NCI-H2029 treated with DMSO at 0.1 percent for 48 hours (cell line): ENCODE measurements at regions not wholly inside any gene's neighbourhood (a gene's known extent, or its start where the extent isn't known, plus 50 kb on each side); places are given as distances from the start of the nearest gene placed in this dataset.

Experiments used
- DNase-seq: peaks from one replicate; lab custom pipeline; 2025; lab: John Stamatoyannopoulos, UW

DNA sequence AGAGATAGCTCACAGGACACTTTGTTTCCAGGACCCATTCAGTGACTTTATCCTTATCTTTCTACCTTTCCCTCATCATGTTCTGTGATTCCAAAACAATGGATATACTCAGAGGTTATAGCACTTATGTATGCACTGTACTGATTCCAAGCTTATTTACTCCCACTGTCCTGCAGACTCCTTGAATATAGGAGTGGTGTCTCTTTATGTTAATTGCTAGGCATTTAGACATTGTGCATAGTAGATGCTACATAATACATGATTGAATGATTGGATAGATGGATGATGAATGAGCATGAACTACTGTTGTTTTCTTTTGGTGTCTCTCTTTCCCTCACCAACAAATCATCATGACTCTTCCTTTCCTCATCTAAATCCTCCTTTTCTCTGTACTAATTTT, 279.1 kb upstream of the RAG2 start:
- DNase-seq: no peak

DNA sequence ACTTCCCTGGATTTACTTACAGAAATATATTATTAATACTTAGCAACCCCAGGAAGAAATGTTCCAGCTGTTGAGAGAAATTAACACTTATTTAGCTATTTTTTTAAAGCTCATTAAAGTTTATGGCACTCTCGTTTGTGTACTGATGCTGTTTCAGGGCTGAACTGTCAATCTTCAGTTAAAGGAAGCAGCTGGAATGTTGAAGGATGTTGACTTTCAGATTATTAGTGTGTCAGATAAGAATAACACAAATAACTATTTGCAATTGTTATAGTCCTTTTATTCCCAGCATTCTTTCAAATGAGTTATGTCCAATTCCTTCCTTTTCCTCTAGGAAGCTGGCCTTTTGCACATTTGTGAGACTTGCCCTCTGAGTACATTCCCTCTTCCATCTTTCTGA, 278.2 kb upstream of the RAG2 start:
- no peak for DNase-seq

DNA sequence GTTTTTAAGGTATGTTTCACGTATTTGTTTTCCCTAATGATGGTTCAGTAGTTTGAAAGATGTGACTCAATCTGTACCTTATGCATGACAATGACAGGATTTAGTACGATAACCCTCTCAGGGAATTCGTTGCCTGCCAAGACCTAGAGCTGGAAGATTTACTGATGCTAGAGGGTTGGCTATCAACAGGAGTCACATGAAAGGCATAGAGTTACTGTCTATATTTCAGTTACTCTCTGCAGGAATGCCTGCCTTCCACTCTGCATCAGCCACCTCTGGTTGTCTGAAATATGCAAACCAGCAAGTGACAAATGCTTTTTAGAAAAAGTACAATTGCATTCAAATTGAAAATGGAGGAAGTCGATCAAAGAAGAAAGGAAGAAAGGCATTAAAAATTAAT, 276.3 kb upstream of the RAG2 start:
- DNase-seq: no peak

DNA sequence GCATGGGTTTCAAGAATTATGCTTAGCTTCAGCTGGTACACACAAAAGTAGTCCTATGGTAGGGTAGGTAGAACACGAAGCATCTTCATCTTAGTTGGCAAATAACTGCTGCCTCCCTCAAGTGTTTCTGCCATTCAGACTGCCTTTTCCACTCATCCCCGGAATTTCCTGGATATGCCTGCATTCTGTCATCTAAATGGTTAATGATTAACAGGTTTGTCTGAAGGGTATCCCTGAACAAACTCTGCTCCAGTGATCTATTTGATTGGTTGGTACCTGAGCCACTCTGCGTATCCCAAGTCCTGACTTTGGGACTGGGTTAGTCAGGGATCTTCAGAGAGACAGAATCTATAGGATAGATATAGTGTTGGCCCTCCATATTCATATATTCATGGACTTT, 272.3 kb upstream of the RAG2 start:
- DNase-seq: no peak

DNA sequence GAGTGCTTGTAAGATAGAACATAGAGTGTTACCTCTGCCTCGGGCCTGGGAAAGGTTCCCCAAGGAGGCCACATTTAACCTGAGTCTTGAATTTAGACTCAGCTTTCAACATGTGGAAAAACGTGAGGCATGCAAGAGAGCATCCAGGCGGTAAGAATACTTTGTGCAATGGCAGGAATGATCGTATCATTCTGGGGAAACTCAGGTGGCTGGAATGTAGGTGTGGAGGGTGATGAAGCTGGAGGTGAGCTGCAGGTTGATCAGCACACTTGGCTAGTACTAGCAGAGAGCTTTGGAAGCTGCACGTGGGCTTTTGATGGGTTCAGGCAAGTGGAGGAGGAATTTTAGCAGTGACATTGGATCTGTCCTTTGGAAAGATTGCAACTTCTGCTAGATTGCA, 270.3 kb upstream of the RAG2 start:
- DNase-seq: no peak

DNA sequence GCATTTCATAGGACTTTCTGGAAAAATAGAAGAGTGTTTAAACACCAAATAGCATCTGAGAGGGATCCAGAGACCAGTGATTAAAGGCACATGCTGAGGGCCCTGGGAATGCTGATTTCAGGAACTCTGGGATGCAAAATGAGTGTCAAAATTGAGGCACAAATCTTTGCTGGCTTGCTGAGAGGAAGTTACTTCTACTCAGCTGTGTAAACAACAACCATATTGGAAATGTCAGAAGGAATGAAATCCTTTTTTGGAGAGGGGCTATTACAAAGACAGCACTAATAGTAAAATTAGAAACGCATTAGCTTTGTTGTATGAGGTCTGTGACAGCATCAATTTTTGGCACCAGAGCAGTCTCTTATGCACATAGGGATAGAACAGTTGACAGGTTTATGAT, 267.8 kb upstream of the RAG2 start:
- no peak for DNase-seq

DNA sequence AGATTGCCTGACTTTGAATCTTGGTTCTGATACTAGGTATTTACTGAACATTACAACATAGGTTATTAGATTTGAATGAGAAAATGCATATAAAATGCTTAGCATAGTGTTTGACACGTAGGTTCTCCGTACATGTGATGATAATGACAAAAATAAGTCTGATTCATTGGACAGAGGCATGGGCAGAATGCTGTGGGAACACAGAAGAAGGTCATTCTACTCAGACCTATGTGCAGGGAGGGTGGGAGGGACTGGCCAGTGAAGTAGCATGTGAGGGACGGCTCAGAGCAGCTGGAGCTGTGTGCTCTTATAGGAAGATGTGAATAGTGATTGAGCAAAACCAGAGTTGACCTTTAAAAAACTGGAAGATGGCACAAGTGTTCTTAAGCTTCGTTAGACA, 256.8 kb upstream of the RAG2 start:
- no peak for DNase-seq

DNA sequence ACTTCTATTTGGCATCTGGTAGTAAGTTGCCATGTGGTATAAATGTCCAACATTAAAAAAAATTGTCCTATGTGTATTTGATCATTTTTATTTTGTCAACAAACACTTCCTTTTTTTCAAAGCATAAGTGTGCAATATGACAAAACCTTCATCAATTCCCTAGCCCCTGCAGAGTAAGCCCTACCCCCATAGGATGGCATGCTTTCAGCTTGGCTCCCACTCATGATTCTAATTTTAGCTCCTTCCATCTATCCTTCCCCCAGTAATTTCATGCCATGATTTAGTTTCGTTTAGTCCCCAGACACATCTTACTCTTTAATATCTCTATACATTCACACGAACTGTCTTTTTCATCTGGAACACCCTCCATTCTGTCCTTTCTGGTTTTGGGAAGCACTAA, 250.6 kb upstream of the RAG2 start:
- no peak for DNase-seq

DNA sequence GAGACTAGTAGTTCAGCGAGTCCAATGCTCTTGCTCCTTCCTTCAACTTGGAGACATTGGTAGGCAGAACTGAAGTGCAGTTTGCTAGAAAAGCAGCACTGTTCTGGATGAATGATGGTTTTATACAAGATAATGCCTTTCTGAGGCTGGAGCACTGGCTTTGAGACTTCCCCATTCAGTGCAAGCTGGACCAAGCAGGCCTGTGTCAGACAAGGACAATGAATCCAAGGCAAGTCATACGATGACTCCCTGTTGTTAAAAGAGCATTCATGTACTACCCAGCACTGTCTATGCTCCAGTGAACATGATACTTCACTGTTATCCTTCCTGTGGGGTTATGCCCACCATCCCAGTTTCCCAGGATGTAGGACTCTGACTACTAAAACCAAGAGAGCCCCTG, 242.3 kb upstream of the RAG2 start:
- no peak for DNase-seq

DNA sequence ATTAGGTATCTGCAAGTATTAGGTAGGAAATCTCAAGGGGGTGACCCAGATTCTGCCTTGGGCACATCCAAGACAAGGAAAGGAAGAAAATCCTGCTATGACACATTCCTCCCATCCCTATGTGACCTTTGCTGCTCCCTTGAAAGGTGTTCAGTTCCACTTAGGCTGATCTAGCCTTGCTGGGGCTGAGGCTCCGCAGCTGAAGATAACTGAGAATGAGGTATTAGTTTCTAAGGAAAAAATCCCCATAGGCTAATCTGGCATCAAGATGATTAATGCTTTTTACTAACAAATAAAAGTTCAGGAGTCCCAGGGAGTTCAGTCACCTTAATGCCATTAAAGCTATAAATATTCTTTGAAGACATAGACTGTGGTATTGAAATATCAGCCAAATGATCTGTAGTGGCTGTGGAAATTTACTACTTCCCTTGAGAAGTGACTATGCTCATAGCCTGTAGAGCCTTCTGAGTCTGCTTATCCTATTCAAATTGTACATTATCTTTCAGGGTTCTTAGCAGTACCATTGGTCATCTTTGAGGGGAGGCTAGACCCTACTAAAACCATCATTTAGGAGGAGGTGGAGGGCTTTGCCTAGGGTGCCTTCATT, 239.9 kb upstream of the RAG2 start:
- DNase-seq: no peak

DNA sequence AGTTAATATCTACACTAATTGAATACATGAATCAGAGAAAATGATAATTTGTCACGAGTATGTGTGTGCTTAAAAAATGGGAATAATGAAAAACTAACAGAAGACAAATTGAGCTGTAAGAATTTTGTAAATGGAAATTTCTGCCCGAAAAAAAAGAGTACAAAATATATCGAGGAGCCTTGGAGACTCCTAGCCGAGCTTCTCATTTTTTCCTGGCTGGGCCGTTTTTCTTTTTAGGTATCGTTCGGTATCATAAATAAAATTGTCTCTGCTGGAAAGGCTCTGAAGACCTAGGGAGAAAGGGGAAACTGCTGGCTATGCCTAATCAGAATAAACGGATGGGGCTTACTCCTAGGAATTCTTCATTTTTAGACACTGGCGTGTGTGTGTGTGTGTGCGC, 227.2 kb upstream of the RAG2 start:
- DNase-seq: no peak

DNA sequence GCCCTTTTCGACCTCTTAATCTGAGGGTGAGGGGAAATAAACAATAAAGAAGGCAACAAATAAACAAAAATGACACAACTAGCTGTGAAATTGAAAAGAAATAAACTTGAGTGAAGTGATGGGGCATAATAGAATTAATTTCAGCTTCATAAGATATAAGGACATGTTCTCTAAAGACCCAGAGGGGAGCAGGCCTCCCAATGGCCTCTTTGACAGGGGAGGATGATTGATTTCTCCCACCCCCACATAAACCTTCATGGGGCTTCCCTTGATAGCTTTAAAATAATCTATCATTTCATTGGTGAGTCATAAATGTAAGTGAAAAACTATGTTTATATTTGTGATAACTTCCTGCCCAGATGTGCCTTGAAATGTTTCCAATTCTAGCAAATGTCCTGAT, 226.3 kb upstream of the RAG2 start:
- no peak for DNase-seq

DNA sequence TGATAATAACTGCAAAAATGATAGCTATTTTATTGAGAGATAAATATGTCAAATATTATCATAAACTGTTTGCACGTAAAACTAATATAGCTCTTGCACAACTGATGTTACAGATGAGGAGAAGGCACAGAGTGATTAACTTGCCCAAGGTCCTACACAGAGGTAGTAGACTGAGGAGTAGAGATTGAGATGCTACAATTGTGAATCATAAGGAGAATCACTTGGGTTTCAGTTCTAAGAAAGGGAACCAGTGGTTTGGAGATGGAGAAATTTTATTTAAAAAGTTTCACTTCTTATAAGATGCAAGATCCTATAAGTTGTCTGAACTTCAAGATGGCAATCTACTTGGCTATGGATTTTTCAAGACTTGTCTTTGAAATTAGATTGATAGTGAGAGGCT, 224.8 kb upstream of the RAG2 start:
- no peak for DNase-seq

DNA sequence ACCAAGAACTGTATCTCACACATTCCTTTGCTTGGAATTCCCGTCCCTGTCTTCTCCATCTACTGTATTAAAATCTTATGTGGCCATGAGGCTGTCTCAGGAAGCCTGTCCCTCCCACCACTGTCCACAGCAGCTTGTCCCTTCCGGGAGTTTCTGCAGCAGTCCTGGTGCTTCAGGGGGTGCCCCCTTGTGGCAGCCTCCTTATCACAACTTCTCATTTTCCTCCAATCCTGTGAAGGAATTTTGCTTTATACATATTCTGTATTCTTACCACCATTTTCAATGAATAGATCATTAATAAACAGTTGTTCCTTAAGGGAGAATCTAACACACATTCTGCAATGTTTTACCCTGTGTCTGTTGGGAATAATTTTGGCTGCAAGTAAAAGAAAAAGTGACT, 220.4 kb upstream of the RAG2 start:
- no peak for DNase-seq

DNA sequence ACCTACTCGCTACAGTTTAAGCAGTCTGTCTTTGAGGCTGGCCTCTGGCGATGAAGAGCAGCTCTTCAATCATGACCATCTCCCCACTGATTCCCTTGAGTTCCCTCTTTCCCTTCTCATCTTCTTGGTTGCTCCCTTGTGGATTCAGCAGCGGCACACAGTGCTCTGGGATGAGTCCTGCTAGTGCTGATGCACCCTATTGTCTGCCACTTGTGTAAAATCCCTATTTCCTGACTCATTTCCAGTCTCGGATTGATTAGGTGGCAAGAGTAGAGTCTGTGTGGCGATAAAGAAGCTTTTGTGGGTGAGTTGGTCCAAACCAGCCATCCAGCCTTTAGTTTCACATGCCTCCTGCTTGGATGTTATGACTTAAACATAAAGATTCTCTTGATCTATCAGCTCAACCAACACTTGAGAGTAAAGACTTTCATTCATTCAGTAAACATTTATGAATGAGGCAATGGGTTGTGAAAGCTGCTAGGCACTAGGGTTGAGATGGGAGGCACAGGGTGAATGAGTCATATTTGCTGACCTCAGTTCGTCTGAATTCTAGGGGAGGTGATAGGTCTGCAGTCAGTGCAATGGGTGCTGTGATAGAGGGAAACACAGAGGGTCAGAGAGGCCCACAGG, 219.4 kb upstream of the RAG2 start:
- no peak for DNase-seq

DNA sequence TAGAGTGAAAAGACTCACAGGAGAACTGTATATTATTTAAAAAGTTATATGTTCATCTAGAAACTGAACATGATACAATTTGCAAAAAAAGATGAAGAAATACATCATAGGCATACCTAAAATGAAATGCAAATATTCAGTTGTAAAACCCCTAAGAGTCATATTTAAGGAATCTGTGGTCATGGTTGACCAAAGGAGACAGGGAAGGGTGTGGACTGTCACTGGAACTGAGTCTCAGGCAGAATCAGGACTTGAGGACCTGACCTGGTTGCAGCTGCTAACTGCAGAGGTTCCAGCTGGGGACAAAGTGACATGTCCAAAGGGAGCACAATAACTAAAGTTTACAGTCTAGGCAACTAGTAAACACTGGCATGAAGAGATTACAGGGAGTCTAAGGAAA, 211.3 kb upstream of the RAG2 start:
- DNase-seq: no peak

DNA sequence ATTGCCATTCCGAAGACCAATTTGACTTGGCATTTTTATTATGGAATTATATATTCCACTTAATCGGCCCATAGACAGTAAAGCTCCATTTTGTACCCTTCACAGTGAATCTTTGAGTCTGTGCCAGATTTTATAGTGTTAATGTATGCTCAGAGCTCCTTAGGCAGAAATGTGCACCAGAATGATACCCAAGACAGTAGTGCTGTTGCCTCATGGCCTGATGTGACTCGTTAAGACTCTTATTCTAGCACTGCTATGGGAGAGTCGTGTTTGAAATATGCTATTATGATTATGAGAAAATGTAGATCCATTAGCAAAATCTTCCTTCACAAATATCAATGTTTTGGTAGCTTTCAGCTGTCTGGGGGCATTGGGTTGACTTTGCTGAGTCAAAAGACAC, 209.8 kb upstream of the RAG2 start:
- DNase-seq: no peak

DNA sequence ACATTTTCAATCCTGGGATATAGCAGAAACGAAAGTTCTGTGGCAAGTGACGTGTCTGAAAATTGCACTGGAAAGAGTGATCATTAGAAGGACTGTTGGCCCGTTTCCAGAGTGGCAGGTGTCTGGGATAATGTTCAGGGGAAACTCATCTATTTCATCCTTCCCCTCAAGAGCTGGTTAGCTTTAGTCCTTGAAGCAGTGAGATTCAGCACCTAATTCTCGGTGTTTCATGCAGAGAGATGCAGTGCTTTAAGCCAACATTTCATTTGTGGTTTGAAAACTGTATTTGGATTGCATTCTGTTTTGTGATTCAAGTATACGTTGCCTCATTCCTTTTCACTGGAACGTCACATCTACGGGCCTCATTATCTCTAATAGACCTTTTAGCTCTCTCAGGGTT, 205.0 kb upstream of the RAG2 start:
- DNase-seq: peak; percentile 15

DNA sequence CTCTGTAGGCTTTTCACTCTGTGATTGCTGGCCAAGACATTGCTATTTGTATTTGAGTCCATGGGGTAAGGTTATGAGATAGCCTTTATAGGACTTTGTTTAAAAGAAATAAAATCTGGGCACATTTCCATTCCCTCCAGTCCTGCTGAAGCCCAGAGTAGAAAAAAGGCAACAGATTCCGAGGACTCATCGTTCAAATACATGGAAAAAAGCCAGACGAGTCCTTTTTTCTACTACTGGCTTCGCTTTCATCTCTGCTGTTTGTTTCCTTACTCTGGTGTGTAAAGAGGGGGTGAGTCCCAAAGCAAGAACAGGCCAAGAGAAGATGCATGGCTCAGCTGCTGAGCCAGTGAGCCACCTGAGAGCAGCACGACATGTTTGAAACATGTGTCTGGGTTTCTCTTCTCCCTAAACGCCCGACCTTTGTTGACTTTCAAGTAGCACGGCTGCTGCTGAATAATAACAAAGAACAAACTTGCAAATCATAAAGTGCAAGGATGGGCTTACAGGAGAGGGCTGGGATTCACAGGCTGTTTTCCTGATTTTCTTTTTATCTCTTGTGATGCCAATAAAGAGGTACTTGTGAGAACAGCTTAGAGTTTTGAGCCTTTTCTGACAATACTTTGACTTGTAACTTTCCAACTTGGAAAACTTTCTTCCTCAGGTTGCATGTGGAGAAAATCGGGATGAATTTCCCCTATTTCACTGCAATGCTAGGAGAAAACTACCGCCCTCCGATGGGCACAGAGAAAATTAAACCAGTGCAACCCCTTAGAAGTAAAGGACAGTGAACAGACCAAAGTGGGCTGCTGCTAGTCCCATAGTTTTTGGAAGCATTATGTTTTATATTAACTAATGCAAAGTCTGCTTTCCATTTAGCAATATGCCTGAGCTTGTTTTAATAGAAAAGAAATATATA, 195.2 kb upstream of the RAG2 start:
- DNase-seq: no peak

DNA sequence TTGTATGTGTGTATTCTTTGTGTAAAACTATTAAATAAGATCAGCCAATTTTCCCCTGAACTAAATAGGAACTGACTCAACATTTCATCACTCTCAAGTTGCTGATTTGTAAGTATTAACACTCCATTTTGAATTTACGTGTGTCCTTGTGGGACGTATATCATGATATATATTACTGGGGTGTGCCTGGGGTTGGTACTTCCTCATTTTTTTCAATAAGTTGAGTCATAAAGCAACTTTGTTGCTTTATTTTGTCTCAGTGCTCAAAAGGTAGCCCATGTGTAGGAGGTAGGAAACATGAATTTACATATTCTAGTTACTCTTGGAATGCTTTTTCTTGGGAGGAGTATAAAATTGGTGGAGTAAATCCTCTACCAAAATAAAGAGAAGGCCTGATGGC, 193.9 kb upstream of the RAG2 start:
- no peak for DNase-seq

DNA sequence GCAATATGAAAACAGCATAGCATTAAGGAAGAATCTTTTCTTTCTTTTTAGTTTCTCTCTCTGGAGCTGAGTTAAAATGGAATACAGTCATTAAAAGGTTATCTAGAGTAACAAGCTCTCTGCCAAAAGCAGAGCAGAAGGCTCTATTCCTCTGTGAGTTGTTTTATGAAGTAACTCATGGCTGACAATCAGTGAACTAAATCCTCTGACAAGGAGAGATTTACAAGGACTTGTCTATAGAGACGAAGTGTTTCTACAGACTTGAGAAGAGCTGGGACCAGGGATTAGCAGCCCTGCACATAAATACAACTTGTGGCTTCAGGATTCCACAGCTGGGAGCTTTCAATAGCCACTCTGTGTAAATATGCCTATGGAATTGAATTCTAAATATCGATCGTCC, 192.5 kb upstream of the RAG2 start:
- no peak for DNase-seq

DNA sequence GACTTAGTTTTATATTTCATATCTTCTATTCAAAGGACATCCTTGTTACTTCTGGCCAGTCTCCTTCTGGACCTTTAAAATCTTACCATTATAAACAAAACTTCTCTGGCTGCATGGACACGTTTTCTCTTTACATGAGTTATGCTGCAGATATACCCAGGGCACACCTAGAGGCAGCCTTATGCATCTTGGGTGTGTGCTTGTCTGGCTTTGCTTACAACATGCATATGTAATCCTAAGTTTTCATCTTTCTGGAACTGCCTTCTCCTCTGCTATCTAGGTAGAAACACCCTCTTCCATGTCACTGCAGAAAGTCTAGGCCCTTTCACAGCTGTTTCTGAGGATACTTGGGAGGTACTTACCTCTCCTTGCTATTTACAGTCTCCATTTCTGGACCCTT, 185.8 kb upstream of the RAG2 start:
- DNase-seq: no peak

DNA sequence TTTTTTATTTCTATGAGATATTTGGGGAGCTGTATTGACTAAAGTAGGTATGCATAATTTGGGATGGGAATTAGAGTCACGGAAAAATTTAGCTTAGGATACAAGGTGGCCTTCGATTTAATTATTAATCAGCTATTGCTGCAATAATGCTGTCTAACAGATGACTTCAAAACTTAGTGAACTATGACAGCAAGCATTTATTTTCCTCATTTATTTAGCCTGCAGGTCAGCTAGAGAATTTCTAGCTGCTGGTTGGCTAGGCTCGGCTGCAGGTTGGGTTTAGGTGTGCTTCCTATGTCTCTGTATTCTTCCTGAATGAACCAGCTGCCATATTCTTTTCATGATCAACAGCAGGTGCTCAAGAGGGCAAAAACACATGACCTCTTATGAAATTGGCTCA, 181.8 kb upstream of the RAG2 start:
- no peak for DNase-seq

DNA sequence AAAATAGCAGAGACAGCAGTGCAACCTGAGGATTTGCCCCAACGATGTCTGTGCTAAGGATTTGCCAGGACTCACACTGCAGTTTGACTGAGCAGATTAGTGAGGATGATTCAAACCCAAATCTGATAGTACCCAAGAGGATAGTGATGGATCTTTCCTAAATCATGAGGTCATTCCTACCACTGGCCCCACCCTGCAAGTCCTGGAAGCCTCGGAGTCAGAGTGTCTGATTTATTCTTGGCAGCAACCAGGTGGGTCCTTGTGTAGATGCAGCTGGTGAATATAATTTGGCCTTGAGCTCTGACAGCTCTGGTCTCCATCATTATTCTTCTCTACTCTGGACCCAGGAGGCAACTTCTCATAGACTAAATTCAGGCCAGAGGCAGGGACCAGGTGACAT, 179.3 kb upstream of the RAG2 start:
- no peak for DNase-seq
